Left lung (tissue), 4 donors: ENCODE measurements at regions not wholly inside any gene's neighbourhood (a gene's known extent, or its start where the extent isn't known, plus 50 kb on each side); places are given as distances from the start of the nearest gene placed in this dataset.
A peak's percentile ranks its signal among the peaks of the same experiment; 100 is the strongest.

Experiments
- ATAC-seq: fragments of 200-7000 bp; cut with Tn5 transposase; one replicate; pipeline ENCODE4 v1.9.1; 2020; ENCODE audit warnings: moderate library complexity
- DNase-seq, 4 donors: peaks; one replicate each; pipeline ENCODE4 v3.0.0-alpha.2; 2013 to 2020
- H3K27ac ChIP-seq, 2 donors: fragments of 200-600 bp; sonication (generic) in 1 of 2; one replicate each; pipeline versions ENCODE4 v1.5.0 to v1.8.0; 2020 to 2021
- H3K27me3 ChIP-seq, 2 donors: fragments of 200-600 bp; sonication (generic) in 1 of 2; one replicate each; pipeline versions ENCODE4 v1.5.0 to v1.8.0; 2020 to 2021
- H3K36me3 ChIP-seq, 2 donors: fragments of 200-600 bp; sonication (generic) in 1 of 2; one replicate each; pipeline versions ENCODE4 v1.5.0 to v1.8.0; 2020 to 2021
- H3K4me1 ChIP-seq, 2 donors: fragments of 200-600 bp; one replicate each; pipeline ENCODE4 v1.8.0; 2021
- H3K4me3 ChIP-seq, 2 donors: fragments of 200-600 bp; sonication (generic) in 1 of 2; one replicate each; pipeline versions ENCODE4 v1.5.0 to v1.8.0; 2020 to 2021; ENCODE audit warnings: mild to moderate bottlenecking in 1 of 2
- H3K9me3 ChIP-seq, 2 donors: fragments of 200-600 bp; sonication (generic) in 1 of 2; one replicate each; pipeline versions ENCODE4 v1.5.0 to v1.8.0; 2020 to 2021
- intact Hi-C, 2 donors: fragments of 100-400 bp; cut with DNase I; formaldehyde crosslinking; loops; one replicate each; pipeline versions ENCODE4 v1.11.2 to v1.14.2; 2022
- TF ChIP-seq, protein P1 (sequence below), 2 donors: fragments of 200-600 bp; sonication (generic) in 1 of 2; IDR thresholded peaks; one replicate each; pipeline versions ENCODE4 v1.5.0 to v1.8.0; 2021; ENCODE audit warnings: antibody characterized with exemption in 2 of 2
- donor health status: DM: no; HTN: yes; CAD: no.
- donor health status: DM: no; HTN: no; CAD: no.

DNA sequence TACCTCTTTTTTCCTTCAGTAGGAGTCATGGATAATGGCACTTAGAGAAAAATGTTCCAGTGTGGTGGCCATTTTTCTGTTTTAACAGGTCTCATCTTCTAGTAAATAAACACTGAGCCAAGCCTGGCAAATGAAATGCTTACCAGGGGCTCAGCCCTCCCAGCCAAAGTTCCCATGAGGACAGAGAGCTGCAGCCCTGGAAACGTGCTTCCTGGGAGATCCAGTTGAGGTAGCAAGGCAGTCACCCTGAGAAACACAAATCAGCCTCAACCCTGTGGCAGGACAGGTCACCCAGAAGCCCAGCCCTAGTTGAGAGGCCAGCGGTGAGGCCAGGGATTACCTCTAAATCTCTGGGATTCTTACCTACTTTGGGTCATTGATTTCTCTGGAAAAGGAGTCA is 140.1 kb downstream of the LNPK start:
- ATAC-seq, result no peak
- no peaks in the 10 kb centered on the region for H3K9me3 ChIP-seq
- H3K4me3 ChIP-seq, result no peak overlapping the region
- H3K27me3 ChIP-seq, result peaks cover 0 to 15% of the 10 kb centered on the region in 2 donors
- H3K36me3 ChIP-seq, result no peaks in the 10 kb centered on the region
- H3K27ac ChIP-seq, result no peak overlapping the region
- TF ChIP-seq, protein P1, sequence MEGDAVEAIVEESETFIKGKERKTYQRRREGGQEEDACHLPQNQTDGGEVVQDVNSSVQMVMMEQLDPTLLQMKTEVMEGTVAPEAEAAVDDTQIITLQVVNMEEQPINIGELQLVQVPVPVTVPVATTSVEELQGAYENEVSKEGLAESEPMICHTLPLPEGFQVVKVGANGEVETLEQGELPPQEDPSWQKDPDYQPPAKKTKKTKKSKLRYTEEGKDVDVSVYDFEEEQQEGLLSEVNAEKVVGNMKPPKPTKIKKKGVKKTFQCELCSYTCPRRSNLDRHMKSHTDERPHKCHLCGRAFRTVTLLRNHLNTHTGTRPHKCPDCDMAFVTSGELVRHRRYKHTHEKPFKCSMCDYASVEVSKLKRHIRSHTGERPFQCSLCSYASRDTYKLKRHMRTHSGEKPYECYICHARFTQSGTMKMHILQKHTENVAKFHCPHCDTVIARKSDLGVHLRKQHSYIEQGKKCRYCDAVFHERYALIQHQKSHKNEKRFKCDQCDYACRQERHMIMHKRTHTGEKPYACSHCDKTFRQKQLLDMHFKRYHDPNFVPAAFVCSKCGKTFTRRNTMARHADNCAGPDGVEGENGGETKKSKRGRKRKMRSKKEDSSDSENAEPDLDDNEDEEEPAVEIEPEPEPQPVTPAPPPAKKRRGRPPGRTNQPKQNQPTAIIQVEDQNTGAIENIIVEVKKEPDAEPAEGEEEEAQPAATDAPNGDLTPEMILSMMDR (IDR thresholded peaks at IDR 0.05), result no peak
- DNase-seq, result no peak
- no peaks in the 10 kb centered on the region for H3K4me1 ChIP-seq
- intact Hi-C loops, result no loop called here

DNA sequence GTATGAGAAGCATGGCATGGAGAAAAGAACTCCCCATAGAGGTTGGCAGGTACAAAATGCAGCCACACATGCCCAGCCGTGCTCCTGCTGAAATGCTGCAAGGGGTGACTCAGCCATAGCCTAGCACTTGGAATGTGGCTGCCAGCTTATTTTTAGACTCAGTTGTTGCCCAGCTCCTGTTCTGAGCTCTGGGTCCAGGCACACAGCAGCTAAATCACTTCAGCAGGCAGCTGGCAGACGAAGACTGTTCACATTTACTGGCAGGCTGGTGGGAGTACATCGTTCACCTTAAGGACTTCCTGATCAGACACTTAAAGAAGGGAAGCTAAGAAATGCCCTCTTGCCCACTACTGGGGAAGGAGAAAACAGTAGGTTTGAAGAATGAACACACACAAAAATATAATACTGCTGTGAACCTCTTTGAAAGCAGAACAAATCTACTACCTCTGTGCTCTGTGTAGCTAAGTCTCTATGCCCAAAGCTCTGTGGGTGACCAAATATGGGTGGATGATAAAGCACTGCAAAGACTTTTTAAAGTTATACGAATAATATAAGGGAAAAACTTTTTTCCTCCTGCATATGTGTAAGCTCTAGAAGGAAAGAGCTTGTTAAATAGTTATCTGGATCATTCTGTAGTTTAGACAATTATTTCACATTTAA is 146.1 kb downstream of the LNPK start:
- intact Hi-C loops, result no loop called here
- Histone ChIP-seq H3K36me3 (no peaks in the 10 kb centered on the region), H3K9me3 (no peaks in the 10 kb centered on the region), H3K27ac (no peak overlapping the region), H3K4me1 (no peaks in the 10 kb centered on the region), H3K27me3 (peaks cover 0 to 6% of the 10 kb centered on the region in 2 donors), H3K4me3 (no peak overlapping the region)
- DNase-seq (peak in 1 of 4 donors; percentile 31), ATAC-seq (peak; percentile 90)
- TF ChIP-seq, protein P1 (IDR thresholded peaks at IDR 0.05), result no peak

DNA sequence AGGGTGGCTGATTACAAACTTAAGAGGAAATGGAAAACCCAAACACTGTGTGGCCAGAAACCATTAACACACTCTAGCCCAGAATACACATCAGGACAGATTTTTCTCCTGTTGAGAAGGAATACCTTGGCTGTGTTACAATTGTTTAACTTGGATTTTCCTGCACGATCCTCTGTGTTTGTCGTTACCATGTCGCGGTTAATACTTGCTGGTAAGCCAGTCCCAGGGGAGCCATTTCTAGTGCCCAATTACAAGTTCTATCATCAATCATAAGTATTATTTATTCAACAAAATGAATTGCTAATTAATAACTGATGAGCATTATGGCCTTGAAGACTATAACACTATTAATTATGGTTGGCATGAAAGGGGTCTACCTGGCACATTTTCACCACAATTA is 146.8 kb downstream of the LNPK start:
- H3K4me3 ChIP-seq, result no peak overlapping the region
- no peak for DNase-seq
- no peak for ATAC-seq
- H3K9me3 ChIP-seq, result no peaks in the 10 kb centered on the region
- TF ChIP-seq, protein P1 (IDR thresholded peaks at IDR 0.05), result no peak
- no peaks in the 10 kb centered on the region for H3K36me3 ChIP-seq
- no peak overlapping the region for H3K27ac ChIP-seq
- intact Hi-C loops, result no loop called here
- no peaks in the 10 kb centered on the region for H3K4me1 ChIP-seq
- H3K27me3 ChIP-seq, result peaks cover 0 to 3% of the 10 kb centered on the region in 2 donors

DNA sequence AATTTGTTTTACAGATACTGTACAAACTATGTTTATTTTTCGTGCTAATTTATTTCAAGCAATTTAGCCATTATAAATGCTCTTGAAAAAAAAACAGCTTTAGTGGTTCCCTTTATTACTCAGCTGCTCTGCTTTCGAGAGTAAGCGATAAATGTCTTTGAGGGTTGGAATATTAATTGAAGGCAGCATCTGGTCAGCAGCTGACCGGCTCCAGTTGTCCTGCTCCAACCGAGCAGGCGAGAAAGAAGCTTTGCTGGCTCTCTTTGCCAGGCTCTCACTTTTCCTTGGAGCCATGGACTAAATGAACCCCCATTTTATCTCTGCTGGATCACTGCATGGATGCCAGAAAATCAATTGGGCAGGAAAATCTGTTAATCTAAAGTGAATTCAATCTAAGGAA is 147.4 kb downstream of the LNPK start:
- TF ChIP-seq, protein P1 (IDR thresholded peaks at IDR 0.05), result no peak
- no peak for ATAC-seq
- Histone ChIP-seq H3K4me1 (no peaks in the 10 kb centered on the region), H3K9me3 (no peaks in the 10 kb centered on the region), H3K4me3 (no peak overlapping the region), H3K27me3 (no peaks in the 10 kb centered on the region), H3K36me3 (no peaks in the 10 kb centered on the region), H3K27ac (no peak overlapping the region)
- DNase-seq, result peak in 1 of 4 donors; percentile 43
- intact Hi-C loops, result no loop called here

DNA sequence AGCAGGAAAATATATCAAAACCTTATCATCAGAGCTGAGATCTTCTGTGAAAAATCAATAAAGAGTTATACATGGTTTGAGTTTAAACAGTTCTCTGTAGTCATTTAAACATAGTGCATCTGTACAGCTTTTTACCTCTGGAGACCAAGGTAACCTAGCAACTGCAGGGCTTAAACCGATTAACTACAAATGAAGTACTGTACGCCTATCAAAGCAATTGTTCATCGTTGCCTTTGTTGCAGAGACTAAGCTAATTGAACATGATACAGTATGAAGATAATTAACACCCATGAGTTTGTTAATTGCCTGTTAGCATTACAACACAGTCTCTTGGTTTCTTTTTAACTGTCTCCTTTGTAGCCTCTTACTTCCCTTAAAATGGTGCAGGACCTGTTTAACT is 147.9 kb downstream of the LNPK start:
- no peaks in the 10 kb centered on the region for H3K27me3 ChIP-seq
- intact Hi-C loops, result no loop called here
- no peak for ATAC-seq
- TF ChIP-seq, protein P1 (IDR thresholded peaks at IDR 0.05), result no peak
- H3K4me1 ChIP-seq, result no peaks in the 10 kb centered on the region
- H3K9me3 ChIP-seq, result no peaks in the 10 kb centered on the region
- DNase-seq, result no peak
- no peaks in the 10 kb centered on the region for H3K36me3 ChIP-seq
- H3K4me3 ChIP-seq, result no peak overlapping the region
- no peak overlapping the region for H3K27ac ChIP-seq
